HG03196 (cell line): ENCODE measurements at regions not wholly inside any gene's neighbourhood (a gene's known extent, or its start where the extent isn't known, plus 50 kb on each side); places are given as distances from the start of the nearest gene placed in this dataset.
"Not testable (repeated sequence)": the region's sequence is repeated elsewhere in the genome, so short reads cannot be mapped to it uniquely, and the experiment has no call there.

Experiments
- ATAC-seq: cut with Tn5 transposase; IDR thresholded peaks from one replicate; pipeline ENCODE4 v1.9.1; 2021; ENCODE audit not compliant: unreplicated experiment

DNA sequence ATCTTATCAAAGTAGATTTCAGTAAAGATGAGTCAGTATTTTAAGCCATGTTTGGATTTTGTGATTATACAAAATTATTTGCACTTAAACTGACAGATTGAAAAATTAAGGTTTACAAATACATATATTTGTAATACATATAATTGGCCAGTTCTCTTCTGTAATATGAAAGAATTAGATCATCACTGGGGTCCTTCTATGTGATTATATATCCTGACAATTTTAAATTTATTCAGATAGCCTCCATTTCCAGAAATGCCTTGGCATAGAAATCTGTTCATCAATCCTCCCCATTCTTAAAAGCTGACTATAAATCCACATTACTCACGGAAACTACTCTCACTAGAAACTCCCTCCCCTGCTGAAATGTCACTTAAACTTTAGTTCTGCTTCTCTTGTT, 280.4 kb upstream of the ANXA10 start:
- ATAC-seq = no peak

DNA sequence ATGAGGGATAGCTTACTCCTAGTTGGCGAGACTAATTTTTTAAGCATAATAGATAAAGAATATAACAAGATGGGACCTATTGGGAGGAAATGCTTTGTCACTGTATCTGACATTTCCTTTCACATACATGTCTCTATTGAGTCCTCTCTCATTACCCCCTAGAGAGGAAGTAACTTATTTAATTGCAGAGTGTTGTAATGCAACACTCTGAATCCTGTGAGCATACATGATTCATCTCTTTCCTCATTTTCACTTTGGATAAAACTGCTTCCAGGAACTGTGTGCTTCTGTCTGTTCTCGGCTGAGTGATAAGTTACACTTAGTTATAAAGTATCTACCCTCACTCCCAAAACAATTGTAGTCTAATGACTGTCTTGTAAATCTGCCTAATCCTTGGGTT, 266.1 kb upstream of the ANXA10 start:
- no peak for ATAC-seq

DNA sequence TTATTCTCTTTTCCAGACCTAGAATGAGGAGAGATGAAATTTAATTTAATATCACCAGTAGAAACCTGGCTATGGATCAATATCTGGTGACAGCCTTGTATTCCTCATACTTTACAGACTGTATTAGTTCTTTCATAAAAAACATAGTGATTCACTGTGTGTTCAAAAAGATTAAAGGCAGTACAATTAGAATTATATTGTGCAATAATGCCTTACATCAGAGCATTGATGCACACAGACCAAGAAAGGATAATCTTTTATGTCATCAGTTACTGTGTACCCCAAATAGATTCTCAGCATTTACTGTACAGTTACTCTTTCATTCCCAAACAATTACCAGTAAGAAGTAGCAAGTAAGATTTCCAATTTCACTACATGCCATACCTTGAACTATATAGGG, 260.5 kb upstream of the ANXA10 start:
- no peak for ATAC-seq

DNA sequence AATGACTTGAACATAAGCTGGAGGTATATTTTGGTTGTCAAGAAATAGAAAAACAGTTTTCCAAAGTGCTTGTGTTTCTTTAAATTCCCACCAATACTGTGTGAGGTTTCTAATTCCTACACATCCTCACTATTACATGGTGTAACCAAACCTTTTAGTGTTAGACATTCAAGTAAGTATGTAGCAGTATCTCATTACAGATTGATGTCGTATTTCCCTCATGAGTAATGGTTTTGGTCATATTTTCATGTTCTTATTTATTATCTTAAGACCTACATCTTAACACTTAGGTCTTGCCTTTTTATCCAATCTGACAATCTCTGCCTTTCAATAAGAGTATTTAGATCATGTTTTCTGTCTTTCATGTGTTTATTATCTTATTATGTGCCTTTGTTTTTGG, 253.7 kb upstream of the ANXA10 start:
- ATAC-seq = no peak

DNA sequence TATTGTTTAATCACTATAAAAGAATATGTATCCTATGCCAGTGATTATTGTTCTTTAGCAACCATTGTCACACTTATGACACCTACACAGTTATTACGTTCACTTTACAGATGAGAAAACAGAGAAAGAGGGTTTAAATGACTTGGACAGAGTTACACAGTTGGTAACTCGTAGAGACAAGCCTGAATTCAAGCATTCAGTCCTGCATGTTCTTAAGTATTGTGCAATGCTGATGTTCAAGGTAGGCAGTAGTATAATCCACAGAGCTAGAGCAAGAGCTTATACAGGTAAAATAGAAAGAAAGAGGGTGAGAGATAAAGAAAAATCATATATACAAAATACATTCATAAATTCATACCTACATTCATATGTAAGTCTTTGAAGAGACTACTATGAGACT, 249.8 kb upstream of the ANXA10 start:
- ATAC-seq = no peak

DNA sequence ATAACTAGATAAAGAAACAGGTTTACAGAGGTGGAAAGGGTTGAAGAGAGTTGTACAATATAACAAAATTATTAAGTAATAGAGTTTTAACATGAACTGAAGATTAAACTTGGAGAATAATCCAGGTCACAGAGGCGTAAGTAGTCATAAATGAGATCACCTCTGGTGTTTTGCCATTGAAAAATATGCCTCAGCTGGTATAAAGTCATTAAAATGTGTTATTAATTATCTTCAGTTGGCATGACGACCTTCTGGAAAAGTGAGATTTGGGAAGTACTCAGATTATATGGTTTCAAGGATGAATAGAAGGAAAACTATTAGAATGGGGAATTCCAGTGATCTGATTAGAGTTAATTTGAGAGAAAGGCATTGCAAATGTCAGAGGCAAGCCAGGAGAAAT, 237.5 kb upstream of the ANXA10 start:
- no peak for ATAC-seq

DNA sequence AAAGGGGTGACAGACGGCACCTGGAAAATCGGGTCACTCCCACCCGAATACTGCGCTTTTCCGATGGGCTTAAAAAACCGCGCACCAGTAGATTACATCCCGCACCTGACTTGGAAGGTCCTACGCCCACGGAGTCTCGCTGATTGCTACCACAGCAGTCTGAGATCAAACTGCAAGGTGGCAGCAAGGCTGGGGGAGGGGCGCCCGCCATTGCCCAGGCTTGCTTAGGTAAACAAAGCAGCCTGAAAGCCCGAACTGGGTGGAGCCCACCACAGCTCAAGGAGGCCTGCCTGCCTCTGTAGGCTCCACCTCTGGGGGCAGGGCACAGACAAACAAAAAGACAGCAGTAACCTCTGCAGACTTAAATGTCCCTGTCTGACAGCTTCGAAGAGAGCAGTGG, 234.2 kb upstream of the ANXA10 start:
- ATAC-seq = not testable (repeated sequence)

DNA sequence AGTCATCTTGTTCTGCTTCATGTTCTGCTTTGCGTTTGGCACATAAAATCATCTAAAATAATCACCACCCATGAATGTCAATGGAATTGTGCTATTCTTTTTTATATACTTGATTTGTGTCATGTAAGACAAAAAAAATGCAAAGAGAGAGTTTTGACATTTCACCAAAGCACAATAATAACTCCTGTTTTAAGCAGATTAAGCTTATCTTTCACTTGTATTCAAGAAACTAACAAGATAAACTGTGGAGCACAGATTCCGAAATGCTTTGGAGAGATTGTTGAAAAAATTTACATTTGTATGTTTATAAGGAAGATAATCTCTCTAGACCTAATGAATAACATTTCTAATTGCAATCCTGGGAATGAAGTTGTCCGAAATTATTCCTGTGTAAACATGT, 225.1 kb upstream of the ANXA10 start:
- no peak for ATAC-seq

DNA sequence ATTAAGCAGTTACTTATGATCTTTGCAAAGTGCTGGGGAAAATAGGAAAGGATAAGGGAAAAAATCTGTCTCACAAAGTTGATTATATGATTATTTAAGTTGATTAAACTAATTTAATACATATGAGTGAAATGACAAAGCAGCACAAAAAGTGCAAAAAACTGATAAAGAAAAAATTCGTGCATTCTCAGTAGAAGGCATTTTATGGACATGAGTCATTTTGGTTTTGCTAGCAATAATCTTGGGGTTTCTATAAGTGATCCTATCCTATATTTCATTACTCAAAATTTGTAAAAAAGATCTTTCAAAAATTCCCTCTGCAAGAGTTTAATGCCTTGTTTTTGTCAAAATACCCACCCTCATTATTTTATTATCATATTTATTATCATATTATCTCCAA, 224.2 kb upstream of the ANXA10 start:
- ATAC-seq = no peak

DNA sequence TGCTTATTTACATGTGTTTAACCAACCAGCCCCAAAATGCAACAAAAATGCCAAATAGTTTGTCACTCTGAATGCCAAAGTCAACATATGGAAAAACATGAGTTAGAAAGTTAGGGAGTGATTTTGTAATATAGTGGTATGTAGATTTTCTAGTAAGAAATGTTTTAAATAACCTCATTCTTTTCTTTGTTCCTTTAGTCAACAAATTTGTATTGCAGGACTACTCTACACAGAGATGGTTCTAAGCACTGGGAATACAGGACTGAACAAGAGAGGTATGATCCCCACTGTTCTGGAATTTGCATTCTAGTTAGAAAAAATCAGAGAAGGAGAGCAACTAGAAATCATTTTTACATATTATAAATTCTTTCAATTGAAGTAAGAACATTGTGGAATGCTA, 218.8 kb upstream of the ANXA10 start:
- no peak for ATAC-seq

DNA sequence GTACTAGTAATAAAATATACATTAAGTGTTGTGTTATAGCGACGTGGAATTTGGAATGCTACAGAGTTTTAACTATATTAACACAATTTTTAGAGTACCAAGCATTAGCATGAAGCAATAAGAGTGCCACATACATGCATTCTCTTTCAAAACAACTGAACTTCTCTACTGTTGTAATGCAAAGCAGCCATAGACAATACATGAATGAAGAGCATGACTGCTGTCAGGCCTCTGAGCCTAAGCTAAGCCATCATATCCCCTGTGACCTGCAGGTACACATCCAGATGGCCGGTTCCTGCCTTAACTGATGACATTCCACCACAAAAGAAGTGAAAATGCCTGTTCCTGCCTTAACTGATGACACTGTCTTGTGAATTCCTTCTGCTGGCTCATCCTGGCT, 216.2 kb upstream of the ANXA10 start:
- not testable (repeated sequence) for ATAC-seq

DNA sequence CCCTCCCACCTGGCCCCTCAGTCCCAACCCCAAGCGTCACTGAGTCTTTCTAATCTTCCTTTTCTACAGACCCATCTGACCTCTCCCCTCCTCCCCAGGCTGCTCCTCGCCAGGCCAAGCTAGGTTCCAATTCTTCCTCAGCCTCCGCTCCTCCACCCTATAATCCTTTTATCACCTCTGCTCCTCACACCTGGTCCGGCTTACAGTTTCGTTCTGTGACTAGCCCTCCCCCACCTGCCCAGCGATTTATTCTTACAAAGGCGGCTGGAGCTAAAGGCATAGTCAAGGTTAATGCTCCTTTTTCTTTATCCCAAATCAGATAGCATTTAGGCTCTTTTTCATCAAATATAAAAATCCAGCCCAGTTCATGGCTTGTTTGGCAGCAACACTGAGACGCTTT, 214.5 kb upstream of the ANXA10 start:
- not testable (repeated sequence) for ATAC-seq

DNA sequence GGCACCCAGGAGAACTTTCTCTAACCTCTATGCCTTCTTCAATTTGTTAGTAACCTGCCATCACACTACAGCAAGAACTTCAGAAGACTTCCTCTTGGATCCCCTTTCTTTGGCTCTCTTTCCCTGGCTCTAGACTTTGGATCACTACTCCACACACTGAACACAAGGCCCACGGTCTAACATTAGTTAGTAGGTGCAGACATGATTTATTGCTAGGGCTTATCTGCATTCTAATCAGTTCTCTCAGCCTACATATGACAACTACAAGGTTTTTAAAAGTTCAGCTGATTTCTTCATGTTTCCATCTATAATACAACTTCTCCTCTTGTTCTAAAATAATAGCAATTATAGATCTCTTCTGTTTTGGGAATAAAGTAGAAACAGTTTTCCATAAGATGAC, 209.1 kb upstream of the ANXA10 start:
- ATAC-seq = no peak

DNA sequence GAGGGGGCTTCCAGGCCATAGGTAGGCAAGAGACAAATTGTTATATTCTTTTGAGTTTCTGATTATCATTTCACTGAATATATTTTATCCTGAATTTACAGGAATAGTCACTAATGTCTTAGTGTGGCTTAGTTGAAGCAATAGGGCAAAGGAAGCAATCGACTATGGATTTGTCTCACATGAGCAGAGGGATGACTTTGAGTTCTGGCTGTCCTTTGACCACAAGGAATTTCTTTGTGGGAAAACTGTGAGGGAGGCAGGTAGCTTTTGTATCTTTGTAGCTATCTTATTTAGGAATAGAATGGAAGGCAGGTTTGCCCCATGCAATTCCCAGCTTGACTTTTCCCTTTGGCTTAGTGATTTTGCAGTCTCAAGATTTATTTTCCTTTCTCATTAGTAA, 207.3 kb upstream of the ANXA10 start:
- ATAC-seq = no peak

DNA sequence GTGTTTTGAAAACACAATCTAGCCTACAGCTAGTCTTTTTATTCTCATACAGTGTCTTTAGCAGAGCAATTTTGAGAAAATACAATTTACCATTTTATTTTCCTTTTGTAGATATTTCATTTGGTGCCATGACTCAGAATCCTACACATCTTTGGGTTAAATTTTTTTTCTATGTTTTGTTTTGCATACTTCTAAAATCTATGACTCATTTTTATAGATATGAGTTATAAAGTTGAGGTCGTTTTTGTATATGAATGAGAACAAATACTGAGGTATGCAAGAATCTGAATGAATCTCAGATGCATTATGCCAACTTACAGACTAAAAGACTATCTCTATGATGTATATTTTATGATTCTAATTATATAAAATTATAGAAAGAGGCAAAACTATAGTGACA, 206.5 kb upstream of the ANXA10 start:
- ATAC-seq = no peak

DNA sequence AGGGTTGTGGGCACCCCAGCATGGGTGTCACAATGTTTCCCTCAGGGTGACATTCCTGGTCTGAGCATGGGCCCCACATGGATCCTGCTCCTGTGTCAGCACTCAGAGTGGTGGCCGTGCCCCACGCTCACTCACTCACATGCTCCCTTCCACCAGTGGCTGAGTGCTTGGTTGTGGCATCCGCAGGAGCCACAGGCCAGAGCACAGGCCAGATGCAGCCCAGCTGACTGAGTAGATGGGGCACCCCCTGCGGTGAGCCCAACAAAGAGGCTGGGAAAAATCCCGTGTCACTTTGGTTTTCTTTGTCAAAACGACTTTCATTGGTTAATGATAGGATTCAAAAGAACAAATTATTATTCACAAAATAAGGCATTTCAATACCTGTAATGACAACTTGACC, 204.6 kb upstream of the ANXA10 start:
- ATAC-seq = no peak

DNA sequence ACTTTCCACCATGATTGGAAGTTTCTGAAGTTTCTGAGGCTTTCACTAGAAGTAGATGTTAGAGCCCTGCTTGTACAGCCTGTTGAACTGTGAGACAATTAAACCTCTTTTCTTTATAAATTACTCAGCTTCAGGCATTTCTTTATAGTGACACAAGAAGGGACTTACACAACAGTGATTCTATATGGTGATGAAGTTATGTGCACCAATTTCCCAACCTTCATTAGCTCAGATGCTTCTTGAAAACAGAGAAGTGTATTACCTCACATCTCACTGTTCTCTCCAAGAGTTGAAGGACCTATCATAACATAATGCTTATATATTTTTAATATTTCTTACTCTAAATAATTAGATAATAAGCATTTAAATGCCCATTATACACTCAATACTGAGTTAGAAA, 202.1 kb upstream of the ANXA10 start:
- no peak for ATAC-seq

DNA sequence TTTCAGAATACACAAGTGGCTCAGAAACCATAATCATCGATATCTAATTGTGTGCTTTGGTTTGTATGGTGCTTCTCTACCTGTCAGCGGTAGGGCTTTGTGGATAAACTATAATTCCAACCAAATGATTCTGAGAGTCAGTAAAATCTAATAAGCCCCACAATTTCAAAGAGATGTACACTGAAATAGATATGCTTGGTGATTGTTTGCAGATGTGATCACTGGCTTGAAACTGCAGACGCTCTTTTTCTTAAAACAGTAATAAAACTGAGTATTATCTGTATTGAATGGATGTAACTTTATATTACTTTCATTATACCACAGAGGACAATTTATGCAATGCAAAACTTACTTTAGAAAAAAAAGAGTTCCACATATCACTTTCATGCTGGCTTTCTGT, 198.8 kb upstream of the ANXA10 start:
- no peak for ATAC-seq

DNA sequence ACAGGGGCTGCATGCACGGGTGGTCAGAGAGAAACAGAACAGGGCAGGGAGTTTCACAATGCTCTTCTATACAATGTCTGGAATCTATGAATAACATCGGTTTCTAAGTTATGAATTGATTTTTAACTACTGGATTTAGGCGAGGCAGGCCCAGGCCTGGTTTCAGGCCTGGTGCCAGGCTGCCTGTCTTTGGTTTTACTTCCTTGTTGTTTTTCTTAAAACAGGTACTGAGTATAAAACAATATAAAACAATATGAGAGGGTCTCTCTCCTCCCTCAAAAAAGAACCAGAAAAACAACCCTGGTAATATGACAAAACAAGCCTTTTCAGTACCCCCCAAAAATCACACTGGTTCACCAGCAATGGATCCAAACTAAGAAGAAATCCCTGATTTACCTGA, 196.1 kb upstream of the ANXA10 start:
- not testable (repeated sequence) for ATAC-seq

DNA sequence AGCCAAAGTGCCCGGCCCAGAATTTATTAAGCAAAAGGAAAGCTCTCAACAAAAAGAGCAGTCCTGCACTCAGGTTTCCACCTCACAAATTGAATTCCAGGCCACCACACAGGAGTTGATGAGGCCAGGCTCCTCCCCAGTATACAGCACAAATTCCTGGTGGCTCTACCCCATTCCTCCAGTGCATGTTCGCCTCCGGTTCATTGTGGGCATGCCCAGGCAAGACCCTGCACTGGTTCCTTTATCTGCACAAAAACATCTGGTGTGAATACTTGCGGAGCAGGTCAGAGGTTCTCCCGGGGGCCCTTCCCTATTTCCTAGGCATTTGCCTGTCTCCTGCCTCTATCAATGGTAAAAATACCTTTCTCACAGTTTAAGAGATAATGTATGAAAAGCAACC, 195.2 kb upstream of the ANXA10 start:
- ATAC-seq = no peak

DNA sequence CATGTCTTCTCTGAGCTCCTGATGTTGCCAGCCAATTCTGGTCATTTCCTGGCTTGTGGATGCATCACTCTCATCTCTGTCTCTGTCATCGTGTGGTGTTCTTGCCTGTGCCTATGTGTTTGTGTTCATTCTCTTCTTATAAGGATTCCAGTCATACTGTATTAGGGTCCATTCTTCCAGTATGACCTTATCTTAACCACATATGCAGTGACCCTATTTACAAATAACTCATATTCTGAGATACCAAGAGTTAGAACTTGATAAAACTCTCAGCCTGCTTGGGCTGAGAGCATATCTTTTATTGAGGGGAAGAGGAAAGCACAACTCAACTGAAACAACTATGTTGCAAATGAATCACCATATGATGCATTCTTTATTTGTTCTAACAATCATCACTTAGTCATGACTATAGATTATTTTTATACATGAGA, 189.0 kb upstream of the ANXA10 start:
- no peak for ATAC-seq

DNA sequence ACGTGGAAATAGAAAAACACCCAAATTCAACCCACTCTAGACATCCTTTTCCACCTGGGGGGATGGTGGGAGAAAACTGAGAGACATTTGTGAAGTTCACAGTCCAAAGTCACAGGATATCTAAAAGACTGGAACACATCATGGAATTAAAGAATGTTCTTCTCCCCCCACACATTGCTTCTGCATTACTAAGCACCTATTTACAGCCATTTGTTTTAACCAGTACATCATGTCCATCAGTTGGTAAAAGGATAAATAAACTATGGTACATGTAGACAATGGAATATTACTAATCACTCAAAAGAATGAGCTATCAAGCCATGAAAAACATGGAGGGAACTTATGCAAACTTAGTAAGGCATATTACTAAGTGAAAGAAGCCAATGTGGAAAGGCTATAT, 185.5 kb upstream of the ANXA10 start:
- ATAC-seq = no peak

DNA sequence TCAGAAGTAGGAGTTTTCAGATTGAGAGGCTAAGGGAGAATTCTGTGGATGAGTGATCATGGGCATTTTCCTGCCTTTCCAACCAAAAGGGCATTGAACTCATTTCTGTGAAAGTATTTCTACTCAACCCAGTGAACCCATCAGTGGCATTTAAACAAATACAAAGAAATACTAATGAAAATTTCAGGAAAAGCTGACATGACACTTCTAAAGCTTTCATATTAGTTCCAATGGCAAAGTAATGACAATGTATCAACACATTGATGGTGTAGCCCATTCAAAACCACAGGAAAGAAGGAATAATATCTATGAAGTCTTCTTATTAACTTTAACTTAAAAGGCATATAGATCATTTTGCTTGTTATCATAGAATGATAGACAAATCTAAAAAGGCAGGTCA, 183.5 kb upstream of the ANXA10 start:
- no peak for ATAC-seq

DNA sequence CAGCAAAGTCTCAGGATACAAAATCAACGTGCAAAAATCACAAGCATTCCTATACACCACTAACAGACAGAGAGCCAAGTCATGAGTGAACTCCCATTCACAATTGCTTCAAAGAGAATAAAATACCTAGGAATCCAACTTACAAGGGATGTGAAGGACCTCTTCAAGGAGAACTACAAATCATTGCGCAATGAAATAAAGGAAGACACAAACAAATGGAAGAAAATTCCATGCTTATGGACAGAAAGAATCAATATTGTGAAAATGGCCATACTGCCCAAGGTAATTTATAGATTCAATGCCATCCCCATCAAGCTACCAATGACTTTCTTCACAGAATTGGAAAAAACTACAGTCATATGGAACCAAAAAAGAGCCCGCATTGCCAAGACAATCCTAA, 179.8 kb upstream of the ANXA10 start:
- ATAC-seq = not testable (repeated sequence)
